ENCODE measurements at regions not wholly inside any gene's neighbourhood (a gene's known extent, or its start where the extent isn't known, plus 50 kb on each side); places are given as distances from the start of the nearest gene placed in this dataset.

GRCh38 chr4:92210906-92211305, 92.9 kb upstream of the GRID2 start:
- Mint-ChIP-seq H3K4me1 (no peaks in the 10 kb centered on the region), H3K36me3 (ENCODE audit: low read depth) (no peaks in the 10 kb centered on the region), H3K27ac (no peak overlapping the region), H3K9me3 (peaks cover 1% of the 10 kb centered on the region), H3K4me3 (no peak overlapping the region), H3K27me3 (no peaks in the 10 kb centered on the region)
- DNase-seq (no peak), ATAC-seq (ENCODE audit: low read depth) (no peak)
- TF ChIP-seq CTCF (IDR thresholded peaks at IDR 0.05), result no peak
- intact Hi-C loops (cut with micrococcal nuclease), result no loop called here
- CTCF ChIA-PET, result no interaction called here
- POLR2A ChIA-PET, result no interaction called here

DNA sequence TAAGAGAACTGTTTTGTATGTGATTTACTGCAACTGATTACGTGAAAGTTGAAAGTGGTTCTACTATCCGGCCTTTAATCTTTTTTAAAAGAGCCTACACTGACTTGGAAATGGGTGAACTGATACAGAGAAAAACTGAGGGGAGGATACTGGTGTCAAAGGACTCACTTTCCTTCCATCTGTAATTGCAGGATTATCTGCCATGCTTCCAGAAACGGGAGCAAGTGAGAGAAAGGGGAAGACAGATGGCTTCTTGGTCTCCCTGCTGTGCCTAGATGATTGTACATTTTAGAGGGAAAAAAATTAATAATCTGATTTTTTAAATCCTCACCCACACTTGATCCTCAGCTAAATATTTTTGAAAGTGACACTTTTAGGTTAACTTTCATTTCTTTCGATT, 88.3 kb upstream of the GRID2 start:
- H3K4me3 Mint-ChIP-seq, result no peak overlapping the region
- ChIA-PET CTCF (no interaction called here), POLR2A (no interaction called here)
- no peak for ATAC-seq (ENCODE audit: low read depth)
- H3K9me3 Mint-ChIP-seq, result peaks cover 4% of the 10 kb centered on the region
- no peaks in the 10 kb centered on the region for H3K36me3 Mint-ChIP-seq (ENCODE audit: low read depth)
- TF ChIP-seq CTCF (IDR thresholded peaks at IDR 0.05), result no peak
- no peak for DNase-seq
- H3K27me3 Mint-ChIP-seq, result no peaks in the 10 kb centered on the region
- no peak overlapping the region for H3K27ac Mint-ChIP-seq
- intact Hi-C loops (cut with micrococcal nuclease), result no loop called here
- H3K4me1 Mint-ChIP-seq, result no peaks in the 10 kb centered on the region

GRCh38 chr4:92231511-92231910, 72.3 kb upstream of the GRID2 start:
- no peak for TF ChIP-seq CTCF (IDR thresholded peaks at IDR 0.05)
- CTCF ChIA-PET, result no interaction called here
- ATAC-seq (ENCODE audit: low read depth) (no peak), DNase-seq (no peak)
- intact Hi-C loops (cut with micrococcal nuclease), result no loop called here
- no peaks in the 10 kb centered on the region for H3K36me3 Mint-ChIP-seq (ENCODE audit: low read depth)
- H3K4me1 Mint-ChIP-seq, result no peaks in the 10 kb centered on the region
- no peak overlapping the region for H3K4me3 Mint-ChIP-seq
- no peaks in the 10 kb centered on the region for H3K9me3 Mint-ChIP-seq
- H3K27me3 Mint-ChIP-seq, result no peaks in the 10 kb centered on the region
- no peak overlapping the region for H3K27ac Mint-ChIP-seq
- POLR2A ChIA-PET, result no interaction called here

DNA sequence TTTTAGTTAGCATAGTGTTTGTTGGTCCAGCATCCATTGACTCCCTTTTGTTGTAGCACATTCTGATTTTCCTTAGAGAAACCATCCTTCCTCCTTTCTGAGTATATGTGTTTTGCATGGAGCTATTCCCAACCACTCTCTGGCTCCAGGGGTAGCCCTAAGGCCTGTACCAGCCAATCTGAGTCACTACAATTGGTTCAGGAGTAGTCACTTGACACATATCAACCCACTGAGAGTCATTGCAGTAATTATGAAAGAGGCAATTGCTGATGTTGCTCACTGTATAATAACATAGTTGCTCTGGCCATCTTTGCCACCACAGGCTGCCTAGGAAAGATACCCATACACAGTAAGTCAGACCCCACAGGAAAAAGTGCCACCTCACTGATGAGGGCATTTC, 71.2 kb upstream of the GRID2 start:
- H3K27ac Mint-ChIP-seq, result no peak overlapping the region
- no peaks in the 10 kb centered on the region for H3K4me1 Mint-ChIP-seq
- no peaks in the 10 kb centered on the region for H3K36me3 Mint-ChIP-seq (ENCODE audit: low read depth)
- DNase-seq, result no peak
- ChIA-PET POLR2A (no interaction called here), CTCF (no interaction called here)
- no peak for ATAC-seq (ENCODE audit: low read depth)
- no peaks in the 10 kb centered on the region for H3K27me3 Mint-ChIP-seq
- TF ChIP-seq CTCF (IDR thresholded peaks at IDR 0.05), result no peak
- no peaks in the 10 kb centered on the region for H3K9me3 Mint-ChIP-seq
- H3K4me3 Mint-ChIP-seq, result no peak overlapping the region
- intact Hi-C loops (cut with micrococcal nuclease), result no loop called here

- H3K4me1 Mint-ChIP-seq, result no peaks in the 10 kb centered on the region
- ChIA-PET CTCF (no interaction called here), POLR2A (no interaction called here)
- intact Hi-C loops (cut with micrococcal nuclease), result no loop called here
- H3K9me3 Mint-ChIP-seq, result peaks cover 8% of the 10 kb centered on the region
- H3K36me3 Mint-ChIP-seq (ENCODE audit: low read depth), result no peaks in the 10 kb centered on the region
- no peak for TF ChIP-seq CTCF (IDR thresholded peaks at IDR 0.05)
- no peak for ATAC-seq (ENCODE audit: low read depth)
- no peak overlapping the region for H3K27ac Mint-ChIP-seq
- no peak for DNase-seq
- H3K4me3 Mint-ChIP-seq, result no peak overlapping the region
- H3K27me3 Mint-ChIP-seq, result no peaks in the 10 kb centered on the region
Measured at GRCh38 chr4:92234393-92235176, 69.2 kb upstream of the GRID2 start.
